TTC549 (cell line): ENCODE measurements at regions not wholly inside any gene's neighbourhood (a gene's known extent, or its start where the extent isn't known, plus 50 kb on each side); places are given as distances from the start of the nearest gene placed in this dataset.

Experiments used
- FAIRE-seq: peaks from 2 replicates; lab custom pipeline; 2012; peaks lifted over from hg19 to GRCh38; lab: Jason Lieb, UNC

GRCh38 chr3:76986876-76987474, 52.9 kb upstream of the ROBO2 start:
- no peak for FAIRE-seq
